IMR-90 (cell line): ENCODE measurements at regions not wholly inside any gene's neighbourhood (a gene's known extent, or its start where the extent isn't known, plus 50 kb on each side); places are given as distances from the start of the nearest gene placed in this dataset.
A peak's percentile ranks its signal among the peaks of the same experiment; 100 is the strongest.

Experiments used
- ATAC-seq: fragments of 200-7000 bp; cut with Tn5 transposase; 2 replicates; pipeline ENCODE4 v1.9.1; 2020; ENCODE audit warnings: low read depth, mild to moderate bottlenecking, moderate library complexity
- BruUV-seq: library from RNA; stranded (reverse); fragments of 400-500 nt; replicated peaks from 2 replicates; lab custom pipeline; 2021; lab: Mats Ljungman, UMichigan
- CTCF ChIA-PET: fragments of 300-600 bp; formaldehyde crosslinking; extraction: SDS; loops from one replicate; lab custom pipeline; 2021; ENCODE audit warnings: antibody characterized with exemption; lab: Yijun Ruan, JAX
- POLR2A ChIA-PET: fragments of 300-600 bp; sonication (Branson Sonifier 250); formaldehyde crosslinking; loops from one replicate; lab custom pipeline; 2022; ENCODE audit warnings: antibody characterized with exemption; ENCODE audit not compliant: unreplicated experiment; lab: Charles Lee
- DNase-seq: peaks from one replicate; pipeline ENCODE4 v3.0.0; 2013
- H2AFZ ChIP-seq: replicated peaks from 2 replicates; pipeline ENCODE3; 2013; ENCODE audit warnings: low read length, mild to moderate bottlenecking; ENCODE audit not compliant: poor library complexity
- H2AK5ac ChIP-seq: 2 replicates; pipeline ENCODE4 v1.6.1; 2013; ENCODE audit warnings: low read depth, low read length, inconsistent platforms
- H2AK9ac ChIP-seq: replicated peaks from 2 replicates; pipeline ENCODE3; 2013; ENCODE audit warnings: mild to moderate bottlenecking, low read depth, low read length, moderate library complexity; ENCODE audit not compliant: poor library complexity
- H2BK120ac ChIP-seq: 2 replicates; pipeline ENCODE4 v1.6.1; 2013; ENCODE audit warnings: low read depth, low read length, inconsistent platforms
- H2BK15ac ChIP-seq: 3 replicates; pipeline ENCODE4 v1.6.1; 2013; ENCODE audit warnings: low read depth, low read length, inconsistent platforms
- H2BK20ac ChIP-seq: 2 replicates; pipeline ENCODE4 v1.6.1; 2013; ENCODE audit warnings: low read depth, mild to moderate bottlenecking, inconsistent platforms, low read length, moderate library complexity
- H2BK5ac ChIP-seq: 2 replicates; pipeline ENCODE4 v1.6.1; 2013; ENCODE audit warnings: mild to moderate bottlenecking, low read depth, low read length, inconsistent platforms; ENCODE audit not compliant: poor library complexity, severe bottlenecking
- H3K14ac ChIP-seq: replicated peaks from 2 replicates; pipeline ENCODE4 v1.6.1; 2013; ENCODE audit warnings: low read depth, low read length, inconsistent platforms
- H3K18ac ChIP-seq: 2 replicates; pipeline ENCODE4 v1.6.1; 2013; ENCODE audit warnings: low read depth, low read length, control low read depth
- H3K23ac ChIP-seq: 2 replicates; pipeline ENCODE4 v1.6.1; 2013; ENCODE audit warnings: low read depth, low read length, inconsistent platforms
- H3K27ac ChIP-seq: 2 replicates; pipeline ENCODE4 v1.5.1; 2013; ENCODE audit warnings: mild to moderate bottlenecking, control low read depth, low read length; ENCODE audit not compliant: insufficient read depth
- H3K27me3 ChIP-seq: 2 replicates; pipeline ENCODE4 v1.6.1; 2013; ENCODE audit warnings: low read length; ENCODE audit not compliant: control insufficient read depth, insufficient read depth
- H3K36me3 ChIP-seq: 2 replicates; pipeline ENCODE4 v1.6.1; 2013; ENCODE audit warnings: low read length, mixed read lengths; ENCODE audit not compliant: control insufficient read depth, insufficient read depth
- H3K4ac ChIP-seq: 2 replicates; pipeline ENCODE4 v1.6.1; 2013; ENCODE audit warnings: low read depth, low read length, inconsistent platforms
- H3K4me1 ChIP-seq: 2 replicates; pipeline ENCODE4 v1.6.1; 2013; ENCODE audit warnings: low read length, mixed read lengths; ENCODE audit not compliant: control insufficient read depth, insufficient read depth
- H3K4me2 ChIP-seq: 2 replicates; pipeline ENCODE4 v1.6.1; 2013; ENCODE audit warnings: low read depth, mild to moderate bottlenecking, control low read depth, low read length, moderate library complexity
- H3K4me3 ChIP-seq: 2 replicates; pipeline ENCODE4 v1.5.1; 2013; ENCODE audit warnings: low read depth, mild to moderate bottlenecking, control low read depth, low read length, moderate library complexity; ENCODE audit not compliant: insufficient read depth
- H3K56ac ChIP-seq: 2 replicates; pipeline ENCODE4 v1.6.1; 2013; ENCODE audit warnings: low read length, inconsistent platforms; ENCODE audit not compliant: insufficient read depth; ENCODE audit errors: extremely low read depth
- H3K79me1 ChIP-seq, 2 experiments: 2 replicates each; pipeline ENCODE4 v1.6.1; 2013; ENCODE audit warnings: low read length in 2 of 2, inconsistent platforms in 1 of 2, low read depth in 1 of 2
- H3K9ac ChIP-seq: 2 replicates; pipeline ENCODE4 v1.6.1; 2013; ENCODE audit warnings: low read depth, low read length, control low read depth
- H3K9me1 ChIP-seq: 2 replicates; pipeline ENCODE4 v1.6.1; 2013; ENCODE audit warnings: low read length, inconsistent platforms; ENCODE audit not compliant: insufficient read depth
- H3K9me3 ChIP-seq: 2 replicates; pipeline ENCODE4 v1.6.1; 2013; ENCODE audit warnings: low read length; ENCODE audit not compliant: control insufficient read depth, insufficient read depth
- H4K20me1 ChIP-seq: 2 replicates; pipeline ENCODE4 v1.6.1; 2013; ENCODE audit warnings: low read length, inconsistent platforms; ENCODE audit not compliant: insufficient read depth
- H4K5ac ChIP-seq: 2 replicates; pipeline ENCODE4 v1.6.1; 2013; ENCODE audit warnings: mild to moderate bottlenecking, low read depth, low read length, control low read depth
- H4K8ac ChIP-seq, 2 experiments: 2 replicates each; pipeline ENCODE4 v1.6.1; 2013; ENCODE audit warnings: low read depth in 2 of 2, low read length in 2 of 2, control low read depth in 1 of 2, inconsistent platforms in 1 of 2
- H4K91ac ChIP-seq: 2 replicates; pipeline ENCODE4 v1.6.1; 2013; ENCODE audit warnings: low read depth, low read length, inconsistent platforms; ENCODE audit not compliant: insufficient read depth
- BHLHE40 ChIP-seq: fragments of 150-350 bp; IDR thresholded peaks from 2 replicates; pipeline ENCODE4 v1.6.1; 2016; ENCODE audit warnings: mild to moderate bottlenecking, low read depth, low read length
- CEBPB ChIP-seq: IDR thresholded peaks from 2 replicates; pipeline ENCODE4 v1.6.1; 2012; ENCODE audit warnings: low read depth, low read length, improper control_type of control experiment
- CHD1 ChIP-seq: IDR thresholded peaks from 2 replicates; pipeline ENCODE4 v1.6.1; 2012; ENCODE audit warnings: low read depth, low read length, improper control_type of control experiment
- CTCF ChIP-seq: conservative IDR thresholded peaks from 2 replicates; pipeline ENCODE4 v1.5.1; 2012; ENCODE audit warnings: mild to moderate bottlenecking, low read depth, low read length, improper control_type of control experiment
- MAFK ChIP-seq: IDR thresholded peaks from 2 replicates; pipeline ENCODE4 v1.6.1; 2012; ENCODE audit warnings: low read depth, low read length, improper control_type of control experiment
- MAZ ChIP-seq: IDR thresholded peaks from 2 replicates; pipeline ENCODE4 v1.6.1; 2012; ENCODE audit warnings: low read depth, mild to moderate bottlenecking, low read length, improper control_type of control experiment, moderate library complexity, borderline replicate concordance
- NFE2L2 ChIP-seq: fragments of 150-350 bp; IDR thresholded peaks from 2 replicates; pipeline ENCODE4 v1.6.1; 2016; ENCODE audit warnings: low read depth, mild to moderate bottlenecking, low read length
- RAD21 ChIP-seq: IDR thresholded peaks from 2 replicates; pipeline ENCODE4 v1.6.1; 2012; ENCODE audit warnings: low read length, improper control_type of control experiment
- RCOR1 ChIP-seq: IDR thresholded peaks from 2 replicates; pipeline ENCODE4 v1.6.1; 2012; ENCODE audit warnings: mild to moderate bottlenecking, low read length, improper control_type of control experiment; ENCODE audit not compliant: insufficient replicate concordance
- RFX5 ChIP-seq: IDR thresholded peaks from 2 replicates; pipeline ENCODE4 v1.8.0; 2012; ENCODE audit warnings: low read depth, mild to moderate bottlenecking, low read length, moderate library complexity
- SMC3 ChIP-seq: fragments of 150-350 bp; IDR thresholded peaks from 2 replicates; pipeline ENCODE4 v1.6.1; 2016; ENCODE audit warnings: low read depth, mild to moderate bottlenecking, antibody characterized with exemption, low read length, moderate library complexity
- USF2 ChIP-seq: fragments of 150-350 bp; IDR thresholded peaks from 2 replicates; pipeline ENCODE4 v1.6.1; 2017; ENCODE audit warnings: mild to moderate bottlenecking, antibody characterized with exemption, low read length, low read depth
- WGBS, 2 experiments: methylation state at CpG; one replicate each; pipeline versions ENCODE4 v1.1.5 to v1.1.7; 2013; ENCODE audit warnings: missing lambda C conversion rate in 2 of 2; ENCODE audit not compliant: insufficient read length in 1 of 2; ENCODE audit errors: extremely low coverage in 2 of 2; 5-methylcytosine and 5-hydroxymethylcytosine counted together
- dilution Hi-C: fragments of 300-500 bp; cut with HindIII; formaldehyde crosslinking; loops from one replicate; pipeline ENCODE4 v1.14.3; 2018; ENCODE audit warnings: low sequenced_read_pairs; ENCODE audit not compliant: unreplicated experiment
- in situ Hi-C: fragments of 300-500 bp; cut with MboI; formaldehyde crosslinking; loops from 3 replicates; pipeline ENCODE4 v1.14.3; 2019; ENCODE audit warnings: low sequenced_read_pairs, inconsistent platforms, mixed read lengths
- intact Hi-C: fragments of 100-400 bp; cut with micrococcal nuclease; formaldehyde crosslinking; loops from 2 replicates; pipeline ENCODE4 v1.10.0; 2022

- Histone ChIP-seq H2BK20ac (peak overlapping the region; percentile 62), H3K36me3 (peaks cover 19% of the 10 kb centered on the region), H2AK5ac (peak overlapping the region; percentile 90), H2BK120ac (peak overlapping the region; percentile 90), H2AK9ac (peak overlapping the region; percentile 68), H4K8ac (peak overlapping the region; percentile 27 to 60; a peak in 2 of 4 replicates), H3K56ac (no peak overlapping the region), H3K23ac (peak overlapping the region; percentile 78), H2BK15ac (peak overlapping the region; percentile 65; the same call in 1 of the 3 replicates), H4K5ac (peak overlapping the region; percentile 13; the same call in 1 of the 2 replicates), H4K20me1 (peaks cover 32% of the 10 kb centered on the region), H3K79me1 (peaks cover 22 to 94% of the 10 kb centered on the region in 2 experiments), H4K91ac (peak overlapping the region; percentile 85), H3K14ac (peak overlapping the region; percentile 48), H3K9ac (no peak overlapping the region), H3K9me1 (peaks cover 56% of the 10 kb centered on the region), H3K4me1 (peaks cover 61% of the 10 kb centered on the region), H3K27me3 (no peaks in the 10 kb centered on the region), H3K18ac (peak overlapping the region; percentile 20; the same call in 1 of the 2 replicates), H3K4me2 (no peak overlapping the region), H3K4me3 (no peak overlapping the region), H3K27ac (peak overlapping the region; percentile 20), H2AFZ (peak overlapping the region; percentile 47), H3K4ac (peak overlapping the region; percentile 96), H2BK5ac (peak overlapping the region; percentile 93), H3K9me3 (peaks cover 2% of the 10 kb centered on the region; the same call in 1 of the 2 replicates)
- no peak for TF ChIP-seq MAFK
- TF ChIP-seq BHLHE40, result no peak
- no peak for TF ChIP-seq CEBPB
- no peak for TF ChIP-seq SMC3
- no peak for TF ChIP-seq RFX5
- no peak for TF ChIP-seq CTCF
- TF ChIP-seq NFE2L2, result no peak
- no peak for TF ChIP-seq CHD1
- TF ChIP-seq RCOR1, result no peak
- TF ChIP-seq USF2, result no peak
- TF ChIP-seq RAD21, result no peak
- TF ChIP-seq MAZ, result no peak
- dilution Hi-C loops, result no loop called here
- no TSS peak for BruUV-seq
- 60% methylated on average over 1 of the region's 7 CpGs; no CpG with 5 or more reads in 1 of the 2 experiments for WGBS, 2 experiments
- ChIA-PET CTCF (interaction anchor here (1.2 kb wide), 1 partner anchor 43 kb away, joined by 3 read pairs; no protein-coding TSS in a partner anchor), POLR2A (no interaction called here)
- in situ Hi-C loops, result no loop called here
- no peak for ATAC-seq
- DNase-seq, result no peak
- intact Hi-C loops, result loop anchor here (10.0 kb wide), 1 partner anchor 238 kb away; no protein-coding TSS in a partner anchor
These were observed 197.2 kb downstream of the GLI2 start for GRCh38 chr2:120932881-120933280.
